GM12892 (cell line): ENCODE measurements at regions not wholly inside any gene's neighbourhood (a gene's known extent, or its start where the extent isn't known, plus 50 kb on each side); places are given as distances from the start of the nearest gene placed in this dataset.

ENCODE experiments used
- POLR2A ChIP-seq: IDR thresholded peaks from 2 replicates; pipeline ENCODE4 v1.6.1; 2011; ENCODE audit warnings: low read depth, low read length, control low read depth
- POLR2AphosphoS5 ChIP-seq: IDR thresholded peaks from 2 replicates; pipeline ENCODE4 v1.6.1; 2011; ENCODE audit warnings: low read depth, low read length, control low read depth
- TAF1 ChIP-seq: IDR thresholded peaks from 2 replicates; pipeline ENCODE4 v1.6.1; 2011; ENCODE audit warnings: low read depth, mild to moderate bottlenecking, control low read depth, low read length, borderline replicate concordance

DNA sequence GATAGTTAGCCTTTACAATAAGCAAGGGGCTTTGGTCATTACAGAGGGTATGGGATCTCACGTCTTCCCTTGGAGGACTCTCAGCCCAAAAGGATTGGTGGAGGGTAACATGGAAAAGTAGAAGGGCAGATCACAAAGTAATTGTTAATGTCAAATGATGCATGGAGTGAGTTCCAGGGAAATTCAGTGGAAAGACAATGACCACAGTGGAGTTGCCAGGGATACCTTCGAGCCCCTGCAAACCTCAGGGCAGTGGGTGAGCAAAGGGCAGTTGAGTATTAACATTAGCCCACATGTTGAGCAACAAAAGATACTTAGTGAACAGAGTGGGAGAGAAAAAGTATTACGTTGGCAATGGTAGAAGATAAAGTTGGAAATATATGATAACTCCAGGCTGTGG is 593.4 kb upstream of the NR2F2 start:
- TF ChIP-seq POLR2A: no peak
- no peak for TF ChIP-seq POLR2AphosphoS5
- TF ChIP-seq TAF1: no peak
